Pancreas (tissue), 10 donors: ENCODE measurements at regions not wholly inside any gene's neighbourhood (a gene's known extent, or its start where the extent isn't known, plus 50 kb on each side); places are given as distances from the start of the nearest gene placed in this dataset.

Source experiments
- ATAC-seq, 4 donors: fragments of 200-7000 bp; cut with Tn5 transposase; one replicate each; pipeline versions ENCODE4 v1.8.0 to v1.9.1; 2020; ENCODE audit warnings: mild to moderate bottlenecking in 4 of 4, moderate library complexity in 4 of 4
- DNase-seq, 6 donors: peaks; one replicate each; pipeline ENCODE4 v3.0.0-alpha.2; 2020
- FAIRE-seq: peaks from 2 replicates; lab custom pipeline; 2012; peaks lifted over from hg19 to GRCh38; lab: Jason Lieb, UNC
- H3K27ac ChIP-seq, 4 donors: fragments of 200-600 bp; sonication (generic); 1 replicate in 3 of 4; 2 replicates in 1 of 4; pipeline versions ENCODE4 v1.5.0 to v1.8.0; 2020
- H3K27me3 ChIP-seq, 4 donors: fragments of 200-600 bp; one replicate each; pipeline ENCODE4 v1.8.0; 2021
- H3K36me3 ChIP-seq, 3 donors: fragments of 200-600 bp; sonication (generic) in 1 of 3; one replicate each; pipeline versions ENCODE4 v1.5.0 to v1.8.0; 2020 to 2021
- H3K4me1 ChIP-seq, 3 donors: fragments of 200-600 bp; one replicate each; pipeline ENCODE4 v1.8.0; 2021
- H3K4me3 ChIP-seq, 4 donors: fragments of 200-600 bp; sonication (generic) in 2 of 4; one replicate each; pipeline versions ENCODE4 v1.5.0 to v1.8.0; 2020 to 2021
- H3K9me3 ChIP-seq, 4 donors: fragments of 200-600 bp; one replicate each; pipeline ENCODE4 v1.8.0; 2021
- CTCF ChIP-seq, 4 donors: fragments of 200-600 bp; sonication (generic) in 3 of 4; IDR thresholded peaks; one replicate each; pipeline versions ENCODE4 v1.5.0 to v1.8.0; 2021; ENCODE audit warnings: antibody characterized with exemption in 4 of 4
- WGBS, 2 donors: extraction: QIAGEN DNeasy Blood & Tissue Kit; methylation state at CpG; one replicate each; pipeline ENCODE4 v1.1.7; 2013; 5-methylcytosine and 5-hydroxymethylcytosine counted together
- intact Hi-C, 3 donors: fragments of 100-400 bp; cut with DNase I; formaldehyde crosslinking; loops; one replicate each; pipeline versions ENCODE4 v1.11.1 to v1.14.2; 2022
- donor health status: healthy with polysubstance abuse.
- donor health status: DM: no; HTN: no; CAD: no; lungs with moderate emphysema.
- donor health status: DM: no; HTN: no; CAD: no.
- donor health status: control.
- donor health status: control.
- donor health status: Bipolar disorder and iron deficiency.
- donor health status: DM: yes; HTN: yes; CAD: no.
- donor health status: DM: no; HTN: no; CAD: no.
- donor health status: DM: no; HTN: no; CAD: no.
- donor health status: DM: yes; HTN: yes; CAD: no.

- H3K36me3 ChIP-seq = no peaks in the 10 kb centered on the region
- DNase-seq (no peak), ATAC-seq (no peak), FAIRE-seq (no peak)
- H3K27me3 ChIP-seq = no peaks in the 10 kb centered on the region
- H3K9me3 ChIP-seq = no peaks in the 10 kb centered on the region
- no peak overlapping the region for H3K27ac ChIP-seq
- intact Hi-C loops = no loop called here
- no peaks in the 10 kb centered on the region for H3K4me1 ChIP-seq
- no peak overlapping the region for H3K4me3 ChIP-seq
- TF ChIP-seq CTCF (IDR thresholded peaks at IDR 0.05) = no peak
- WGBS, 2 donors = 91 to 93% methylated on average over 1 of the region's 1 CpG
Observed at GRCh38 chr5:90128551-90128950, 281.0 kb downstream of the CETN3 start.

- no peak for TF ChIP-seq CTCF (IDR thresholded peaks at IDR 0.05)
- ATAC-seq (no peak), DNase-seq (no peak), FAIRE-seq (peak; percentile 5)
- no peak overlapping the region for H3K27ac ChIP-seq
- H3K27me3 ChIP-seq = no peaks in the 10 kb centered on the region
- no peaks in the 10 kb centered on the region for H3K36me3 ChIP-seq
- no peaks in the 10 kb centered on the region for H3K9me3 ChIP-seq
- 5 to 12% methylated on average over 1 of the region's 1 CpG for WGBS, 2 donors
- H3K4me3 ChIP-seq = no peak overlapping the region
- intact Hi-C loops = no loop called here
- H3K4me1 ChIP-seq = no peaks in the 10 kb centered on the region
Observed at GRCh38 chr5:90119531-90119971, 290.0 kb downstream of the CETN3 start.

- no peak for FAIRE-seq
- H3K27ac ChIP-seq = no peak overlapping the region
- no peaks in the 10 kb centered on the region for H3K36me3 ChIP-seq
- H3K4me1 ChIP-seq = no peaks in the 10 kb centered on the region
- no peak overlapping the region for H3K4me3 ChIP-seq
- no peak for TF ChIP-seq CTCF (IDR thresholded peaks at IDR 0.05)
- H3K9me3 ChIP-seq = no peaks in the 10 kb centered on the region
- no peak for ATAC-seq
- no peak for DNase-seq
- intact Hi-C loops = no loop called here
- WGBS, 2 donors = 94% methylated on average over 1 of the region's 1 CpG
- H3K27me3 ChIP-seq = no peaks in the 10 kb centered on the region
Observed at GRCh38 chr5:90117005-90117404, 292.6 kb downstream of the CETN3 start.

- Histone ChIP-seq H3K9me3 (no peaks in the 10 kb centered on the region), H3K27me3 (no peaks in the 10 kb centered on the region), H3K4me3 (no peak overlapping the region), H3K4me1 (no peaks in the 10 kb centered on the region), H3K27ac (no peak overlapping the region), H3K36me3 (no peaks in the 10 kb centered on the region)
- no peak for TF ChIP-seq CTCF (IDR thresholded peaks at IDR 0.05)
- ATAC-seq (no peak), FAIRE-seq (no peak), DNase-seq (no peak)
- intact Hi-C loops = no loop called here
- 52 to 86% methylated on average over 1 of the region's 1 CpG for WGBS, 2 donors
Observed at GRCh38 chr5:90113108-90113507, 296.4 kb downstream of the CETN3 start.

- H3K27ac ChIP-seq = no peak overlapping the region
- ATAC-seq = no peak
- DNase-seq = no peak
Observed at GRCh38 chr5:90112033-90112692, 297.4 kb downstream of the CETN3 start.

More at GRCh38 chr5:90112033-90112692, 297.4 kb downstream of the CETN3 start:
- no peak overlapping the region for H3K4me3 ChIP-seq
- H3K9me3 ChIP-seq = no peaks in the 10 kb centered on the region
- H3K36me3 ChIP-seq = no peaks in the 10 kb centered on the region
- intact Hi-C loops = no loop called here
- no peak for TF ChIP-seq CTCF (IDR thresholded peaks at IDR 0.05)
- FAIRE-seq = no peak
- H3K27me3 ChIP-seq = no peaks in the 10 kb centered on the region
- H3K4me1 ChIP-seq = no peaks in the 10 kb centered on the region
- WGBS, 2 donors = 49 to 63% methylated on average over 2 of the region's 2 CpGs
